ENCODE measurements at regions not wholly inside any gene's neighbourhood (a gene's known extent, or its start where the extent isn't known, plus 50 kb on each side); places are given as distances from the start of the nearest gene placed in this dataset.

GRCh38 chr17:73998249-73998648 lies 205.2 kb upstream of the RPL38 start:
- no peaks in the 10 kb centered on the region for H3K9me3 ChIP-seq (ENCODE audit: control insufficient read depth, low read length)
- H3K27ac ChIP-seq (ENCODE audit: low read depth, low read length, severe bottlenecking) = no peak overlapping the region
- WGBS, 2 experiments (ENCODE audit: insufficient coverage in 2 of 2) = 78 to 100% methylated on average over 3 of the region's 4 CpGs
- H3K4me3 ChIP-seq (ENCODE audit: extremely low read depth, insufficient read depth, low read length, poor library complexity, severe bottlenecking) = no peak overlapping the region
- H3K36me3 ChIP-seq (ENCODE audit: control insufficient read depth, insufficient read depth, low read length) = no peaks in the 10 kb centered on the region
- no peaks in the 10 kb centered on the region for H3K4me1 ChIP-seq (ENCODE audit: control insufficient read depth, insufficient read depth, low read length, poor library complexity, severe bottlenecking)

- Histone ChIP-seq H3K4me1 (ENCODE audit: control insufficient read depth, insufficient read depth, low read length, poor library complexity, severe bottlenecking) (no peaks in the 10 kb centered on the region), H3K27ac (ENCODE audit: low read depth, low read length, severe bottlenecking) (no peak overlapping the region), H3K4me3 (ENCODE audit: extremely low read depth, insufficient read depth, low read length, poor library complexity, severe bottlenecking) (no peak overlapping the region), H3K36me3 (ENCODE audit: control insufficient read depth, insufficient read depth, low read length) (no peaks in the 10 kb centered on the region), H3K9me3 (ENCODE audit: control insufficient read depth, low read length) (no peaks in the 10 kb centered on the region)
- 43 to 48% methylated on average over 12 to 14 of the region's 23 CpGs for WGBS, 2 experiments (ENCODE audit: insufficient coverage in 2 of 2)
Observed at GRCh38 chr17:73998653-73999645, 204.5 kb upstream of the RPL38 start.

- Histone ChIP-seq H3K4me1 (ENCODE audit: control insufficient read depth, insufficient read depth, low read length, poor library complexity, severe bottlenecking) (peaks cover 3% of the 10 kb centered on the region), H3K9me3 (ENCODE audit: control insufficient read depth, low read length) (no peaks in the 10 kb centered on the region), H3K4me3 (ENCODE audit: extremely low read depth, insufficient read depth, low read length, poor library complexity, severe bottlenecking) (no peak overlapping the region), H3K36me3 (ENCODE audit: control insufficient read depth, insufficient read depth, low read length) (no peaks in the 10 kb centered on the region), H3K27ac (ENCODE audit: low read depth, low read length, severe bottlenecking) (no peak overlapping the region)
- 90 to 91% methylated on average over 4 to 5 of the region's 5 CpGs for WGBS, 2 experiments (ENCODE audit: insufficient coverage in 2 of 2)
Observed at GRCh38 chr17:74001145-74001544, 202.3 kb upstream of the RPL38 start.

- Histone ChIP-seq H3K4me1 (ENCODE audit: control insufficient read depth, insufficient read depth, low read length, poor library complexity, severe bottlenecking) (peaks cover 3% of the 10 kb centered on the region), H3K4me3 (ENCODE audit: extremely low read depth, insufficient read depth, low read length, poor library complexity, severe bottlenecking) (no peak overlapping the region), H3K27ac (ENCODE audit: low read depth, low read length, severe bottlenecking) (no peak overlapping the region), H3K36me3 (ENCODE audit: control insufficient read depth, insufficient read depth, low read length) (no peaks in the 10 kb centered on the region), H3K9me3 (ENCODE audit: control insufficient read depth, low read length) (no peaks in the 10 kb centered on the region)
- 91 to 93% methylated on average over 4 of the region's 5 CpGs for WGBS, 2 experiments (ENCODE audit: insufficient coverage in 2 of 2)
Observed at GRCh38 chr17:74002241-74002640, 201.2 kb upstream of the RPL38 start.

GRCh38 chr17:74004056-74004455 lies 199.4 kb upstream of the RPL38 start:
- Histone ChIP-seq H3K27ac (ENCODE audit: low read depth, low read length, severe bottlenecking) (no peak overlapping the region), H3K36me3 (ENCODE audit: control insufficient read depth, insufficient read depth, low read length) (no peaks in the 10 kb centered on the region), H3K4me3 (ENCODE audit: extremely low read depth, insufficient read depth, low read length, poor library complexity, severe bottlenecking) (no peak overlapping the region), H3K9me3 (ENCODE audit: control insufficient read depth, low read length) (no peaks in the 10 kb centered on the region), H3K4me1 (ENCODE audit: control insufficient read depth, insufficient read depth, low read length, poor library complexity, severe bottlenecking) (peaks cover 3% of the 10 kb centered on the region)
- WGBS, 2 experiments (ENCODE audit: insufficient coverage in 2 of 2) = 76 to 77% methylated on average over 4 to 5 of the region's 7 CpGs

DNA sequence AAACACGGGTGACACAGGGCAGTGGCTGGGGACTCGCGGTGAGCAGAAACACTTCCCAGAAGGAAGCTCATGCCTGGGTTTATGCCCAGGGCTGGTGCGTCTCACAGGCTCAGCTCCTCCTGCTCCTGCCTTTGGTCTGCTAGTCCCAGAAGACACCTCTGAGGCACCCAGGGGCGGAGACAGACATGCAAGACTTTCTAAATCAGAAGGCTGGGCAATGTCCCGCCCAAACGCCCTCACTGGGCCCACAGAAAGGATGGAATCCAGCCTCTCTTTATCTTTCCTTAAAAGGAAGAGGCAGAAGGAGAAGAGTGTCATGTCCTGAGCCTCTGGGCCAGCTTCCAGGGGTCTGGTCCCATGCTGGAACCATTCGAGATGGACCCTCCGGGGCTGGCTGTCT lies 197.7 kb upstream of the RPL38 start:
- H3K4me1 ChIP-seq (ENCODE audit: control insufficient read depth, insufficient read depth, low read length, poor library complexity, severe bottlenecking) = peaks cover 3% of the 10 kb centered on the region
- H3K27ac ChIP-seq (ENCODE audit: low read depth, low read length, severe bottlenecking) = no peak overlapping the region
- no peaks in the 10 kb centered on the region for H3K9me3 ChIP-seq (ENCODE audit: control insufficient read depth, low read length)
- no peak overlapping the region for H3K4me3 ChIP-seq (ENCODE audit: extremely low read depth, insufficient read depth, low read length, poor library complexity, severe bottlenecking)
- 71 to 73% methylated on average over 8 to 9 of the region's 9 CpGs for WGBS, 2 experiments (ENCODE audit: insufficient coverage in 2 of 2)
- no peaks in the 10 kb centered on the region for H3K36me3 ChIP-seq (ENCODE audit: control insufficient read depth, insufficient read depth, low read length)

DNA sequence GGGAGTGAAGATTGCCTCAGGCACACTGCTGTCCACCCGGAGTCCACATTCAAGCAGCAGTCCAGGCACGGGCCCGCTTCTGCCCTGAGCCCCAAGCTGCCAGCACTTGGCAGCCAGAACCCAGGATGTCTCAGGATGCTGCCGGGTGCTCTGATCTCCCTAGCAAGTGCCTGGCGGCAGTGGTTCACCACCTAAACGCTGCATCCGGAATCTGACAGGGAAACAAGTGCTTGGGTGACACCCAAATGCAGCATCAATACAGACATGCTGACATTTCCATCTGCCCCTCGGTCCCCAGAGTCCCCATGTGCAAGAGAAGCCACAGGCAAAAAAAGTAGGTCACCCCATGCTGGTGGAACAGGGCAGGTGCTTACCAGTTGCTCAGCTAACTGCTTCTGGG lies 197.1 kb upstream of the RPL38 start:
- H3K36me3 ChIP-seq (ENCODE audit: control insufficient read depth, insufficient read depth, low read length) = no peaks in the 10 kb centered on the region
- H3K4me1 ChIP-seq (ENCODE audit: control insufficient read depth, insufficient read depth, low read length, poor library complexity, severe bottlenecking) = peaks cover 3% of the 10 kb centered on the region
- no peak overlapping the region for H3K27ac ChIP-seq (ENCODE audit: low read depth, low read length, severe bottlenecking)
- 88 to 99% methylated on average over 8 of the region's 8 CpGs for WGBS, 2 experiments (ENCODE audit: insufficient coverage in 2 of 2)
- H3K4me3 ChIP-seq (ENCODE audit: extremely low read depth, insufficient read depth, low read length, poor library complexity, severe bottlenecking) = no peak overlapping the region
- H3K9me3 ChIP-seq (ENCODE audit: control insufficient read depth, low read length) = no peaks in the 10 kb centered on the region

DNA sequence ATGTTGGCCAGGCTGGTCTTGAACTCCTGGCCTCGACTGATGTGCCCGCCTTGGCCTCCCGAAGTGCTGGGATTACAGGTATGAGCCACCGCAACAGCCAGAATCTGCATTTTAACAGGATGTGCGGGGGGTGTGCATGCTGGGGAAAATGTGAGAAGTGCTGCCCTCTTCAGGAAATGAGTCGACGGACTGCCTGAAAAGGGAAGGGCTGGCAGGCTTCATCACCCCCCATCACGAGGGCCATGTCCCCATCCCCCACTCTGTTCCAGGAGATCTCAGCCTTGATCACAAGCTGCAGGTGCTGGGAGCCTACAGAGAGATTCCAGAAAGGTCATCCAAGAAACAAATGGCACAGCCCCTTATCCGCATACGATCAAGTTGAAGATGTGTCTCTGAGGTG lies 195.3 kb upstream of the RPL38 start:
- H3K27ac ChIP-seq (ENCODE audit: low read depth, low read length, severe bottlenecking) = no peak overlapping the region
- no peaks in the 10 kb centered on the region for H3K9me3 ChIP-seq (ENCODE audit: control insufficient read depth, low read length)
- no peaks in the 10 kb centered on the region for H3K36me3 ChIP-seq (ENCODE audit: control insufficient read depth, insufficient read depth, low read length)
- H3K4me3 ChIP-seq (ENCODE audit: extremely low read depth, insufficient read depth, low read length, poor library complexity, severe bottlenecking) = no peak overlapping the region
- WGBS, 2 experiments (ENCODE audit: insufficient coverage in 2 of 2) = 63 to 70% methylated on average over 6 to 7 of the region's 10 CpGs
- H3K4me1 ChIP-seq (ENCODE audit: control insufficient read depth, insufficient read depth, low read length, poor library complexity, severe bottlenecking) = peaks cover 3% of the 10 kb centered on the region

- no peaks in the 10 kb centered on the region for H3K9me3 ChIP-seq (ENCODE audit: control insufficient read depth, low read length)
- WGBS, 2 experiments (ENCODE audit: insufficient coverage in 2 of 2) = 100% methylated on average over 1 of the region's 8 CpGs; no CpG with 5 or more reads in 1 of the 2 experiments
- H3K4me3 ChIP-seq (ENCODE audit: extremely low read depth, insufficient read depth, low read length, poor library complexity, severe bottlenecking) = no peak overlapping the region
- H3K4me1 ChIP-seq (ENCODE audit: control insufficient read depth, insufficient read depth, low read length, poor library complexity, severe bottlenecking) = peaks cover 3% of the 10 kb centered on the region
- no peak overlapping the region for H3K27ac ChIP-seq (ENCODE audit: low read depth, low read length, severe bottlenecking)
- H3K36me3 ChIP-seq (ENCODE audit: control insufficient read depth, insufficient read depth, low read length) = no peaks in the 10 kb centered on the region
Observed at GRCh38 chr17:74009056-74009625, 194.3 kb upstream of the RPL38 start.

DNA sequence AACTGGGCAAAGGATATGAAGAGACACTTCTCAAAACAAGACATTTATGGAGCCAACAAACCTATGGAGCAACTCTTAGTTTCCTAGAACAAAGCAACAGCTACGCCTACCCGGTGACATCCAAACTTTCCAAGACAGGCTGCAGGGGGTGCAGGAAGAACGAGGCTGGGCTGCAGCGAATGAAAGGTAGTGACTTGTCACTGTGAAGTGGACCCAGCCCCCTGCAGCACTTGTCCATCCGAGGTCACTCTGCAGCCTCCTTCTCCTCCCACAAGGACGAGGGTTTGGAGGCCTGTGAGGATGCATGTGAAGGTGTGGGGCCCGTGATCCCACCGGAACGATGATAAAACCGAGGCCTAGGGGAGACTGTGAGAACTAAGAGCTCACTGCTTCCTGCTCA lies 192.6 kb upstream of the RPL38 start:
- Histone ChIP-seq H3K4me1 (ENCODE audit: control insufficient read depth, insufficient read depth, low read length, poor library complexity, severe bottlenecking) (peaks cover under 1% of the 10 kb centered on the region), H3K9me3 (ENCODE audit: control insufficient read depth, low read length) (peaks cover 4% of the 10 kb centered on the region), H3K4me3 (ENCODE audit: extremely low read depth, insufficient read depth, low read length, poor library complexity, severe bottlenecking) (no peak overlapping the region), H3K27ac (ENCODE audit: low read depth, low read length, severe bottlenecking) (no peak overlapping the region), H3K36me3 (ENCODE audit: control insufficient read depth, insufficient read depth, low read length) (no peaks in the 10 kb centered on the region)
- 90% methylated on average over 2 of the region's 10 CpGs; no CpG with 5 or more reads in 1 of the 2 experiments for WGBS, 2 experiments (ENCODE audit: insufficient coverage in 2 of 2)

GRCh38 chr17:74011966-74012365 lies 191.5 kb upstream of the RPL38 start:
- no peak overlapping the region for H3K4me3 ChIP-seq (ENCODE audit: extremely low read depth, insufficient read depth, low read length, poor library complexity, severe bottlenecking)
- peaks cover 4% of the 10 kb centered on the region for H3K9me3 ChIP-seq (ENCODE audit: control insufficient read depth, low read length)
- no peak overlapping the region for H3K27ac ChIP-seq (ENCODE audit: low read depth, low read length, severe bottlenecking)
- no peaks in the 10 kb centered on the region for H3K36me3 ChIP-seq (ENCODE audit: control insufficient read depth, insufficient read depth, low read length)
- H3K4me1 ChIP-seq (ENCODE audit: control insufficient read depth, insufficient read depth, low read length, poor library complexity, severe bottlenecking) = no peaks in the 10 kb centered on the region
- 81 to 82% methylated on average over 5 to 7 of the region's 7 CpGs for WGBS, 2 experiments (ENCODE audit: insufficient coverage in 2 of 2)

All from mesodermal cell (in vitro differentiated cells).